ENCODE measurements at regions not wholly inside any gene's neighbourhood (a gene's known extent, or its start where the extent isn't known, plus 50 kb on each side); places are given as distances from the start of the nearest gene placed in this dataset.
"Not testable (repeated sequence)": the region's sequence is repeated elsewhere in the genome, so short reads cannot be mapped to it uniquely, and the experiment has no call there.

DNA sequence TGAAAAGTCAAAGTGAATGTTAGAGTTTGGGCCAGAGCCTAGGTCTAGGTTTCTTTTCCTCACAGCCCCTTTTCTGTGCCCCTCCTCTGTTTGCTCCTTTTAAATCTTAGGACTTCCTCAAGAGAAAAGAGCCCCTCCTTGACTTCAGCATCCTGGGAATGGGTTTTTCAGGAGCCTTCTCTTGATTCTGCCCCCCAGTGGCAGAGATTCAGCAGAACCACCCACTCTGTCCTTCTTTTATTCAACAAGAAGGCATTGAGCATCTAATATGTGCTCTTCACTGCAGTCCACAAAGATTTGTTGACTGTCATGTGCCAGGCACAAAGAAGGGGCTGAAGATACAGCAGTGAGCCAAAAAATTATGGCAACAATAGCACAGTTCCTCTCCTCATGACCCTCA is 270.8 kb upstream of the CDH5 start:
- no peak for DNase-seq (ENCODE audit: low read depth in 3 of 3)

GRCh38 chr16:66093191-66093590 is 273.3 kb upstream of the CDH5 start:
- no peak for DNase-seq (ENCODE audit: low read depth in 3 of 3)

DNA sequence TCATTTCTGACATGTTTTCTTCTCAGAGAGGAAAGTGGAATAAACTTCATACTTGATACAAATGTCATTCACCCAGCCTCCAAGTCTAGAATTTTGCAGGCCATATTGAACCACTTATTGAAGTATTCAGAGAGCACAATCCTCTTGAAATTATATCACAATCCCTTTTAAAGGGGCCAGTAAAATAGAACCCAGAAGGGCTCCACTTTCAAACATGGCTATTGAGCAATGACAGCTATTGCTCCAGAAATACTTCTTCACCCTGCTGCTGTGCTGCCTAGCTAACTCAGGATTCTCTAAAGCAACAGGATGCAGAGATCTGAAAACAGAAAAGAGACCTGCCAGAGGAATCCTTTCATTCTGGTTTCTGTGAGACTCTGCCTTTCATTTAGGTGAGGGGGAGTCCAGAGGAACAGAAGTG is 275.0 kb upstream of the CDH5 start:
- DNase-seq (ENCODE audit: low read depth in 3 of 3), result no peak

DNA sequence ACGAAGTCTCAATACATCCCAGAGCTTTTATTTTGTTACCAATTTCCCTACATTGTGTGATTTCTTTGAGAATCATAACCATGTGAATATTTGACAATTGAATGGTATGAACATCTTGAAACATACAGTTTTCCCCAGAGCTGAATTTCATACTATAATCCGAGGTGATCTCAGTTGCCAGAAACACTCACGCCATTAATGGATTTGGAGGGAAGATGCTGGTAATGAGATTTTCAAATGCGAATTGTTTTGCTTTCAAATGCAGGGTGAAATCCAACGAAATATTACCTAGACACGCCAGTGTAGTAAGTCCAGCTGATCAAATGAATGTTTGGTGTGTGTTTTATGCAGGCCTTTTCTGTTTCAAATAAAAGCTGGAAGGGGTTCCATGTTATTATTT is 277.8 kb upstream of the CDH5 start:
- no peak for DNase-seq (ENCODE audit: low read depth in 3 of 3)

GRCh38 chr16:66087308-66087707 is 279.2 kb upstream of the CDH5 start:
- DNase-seq (ENCODE audit: low read depth in 3 of 3), result no peak

DNA sequence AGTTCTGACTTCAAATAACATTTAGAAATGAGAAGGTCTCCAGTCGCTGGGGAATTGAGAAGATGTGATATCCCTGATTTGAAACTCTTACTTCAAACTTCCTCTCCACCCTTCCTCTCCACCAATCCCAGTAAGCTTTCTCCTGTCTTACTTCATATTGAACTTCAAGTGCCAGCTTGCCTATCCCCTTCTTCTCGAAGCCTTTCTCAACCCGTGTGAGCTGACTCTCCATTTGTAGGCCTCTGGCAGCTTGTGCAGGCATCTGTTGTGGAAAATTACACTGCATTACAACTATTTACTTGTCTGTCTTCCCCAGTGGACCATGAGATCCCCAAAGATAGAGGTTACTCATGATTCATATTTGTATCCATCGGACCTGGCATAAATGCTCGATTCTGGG is 280.8 kb upstream of the CDH5 start:
- no peak for DNase-seq (ENCODE audit: low read depth in 3 of 3)

DNA sequence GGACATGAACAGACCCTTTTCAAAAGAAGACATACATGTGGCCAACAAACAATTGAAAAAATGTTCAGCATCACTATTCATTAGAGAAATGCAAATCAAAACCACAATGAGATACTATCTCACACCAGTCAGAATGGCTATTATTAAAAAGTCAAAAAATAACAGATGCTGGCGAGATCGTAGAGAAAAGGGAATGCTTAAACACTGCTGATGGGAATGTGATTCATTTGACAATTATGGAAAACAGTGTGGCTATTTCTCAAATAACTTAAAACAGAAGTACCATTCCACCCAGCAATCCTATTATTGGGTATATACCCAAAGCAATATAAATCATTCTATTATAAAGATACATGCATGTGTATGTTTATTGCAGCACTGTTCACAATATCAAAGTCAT is 281.8 kb upstream of the CDH5 start:
- not testable (repeated sequence) for DNase-seq (ENCODE audit: low read depth in 3 of 3)

- DNase-seq (ENCODE audit: low read depth in 3 of 3), result no peak
Measured at GRCh38 chr16:66084306-66084705, 282.2 kb upstream of the CDH5 start.

DNA sequence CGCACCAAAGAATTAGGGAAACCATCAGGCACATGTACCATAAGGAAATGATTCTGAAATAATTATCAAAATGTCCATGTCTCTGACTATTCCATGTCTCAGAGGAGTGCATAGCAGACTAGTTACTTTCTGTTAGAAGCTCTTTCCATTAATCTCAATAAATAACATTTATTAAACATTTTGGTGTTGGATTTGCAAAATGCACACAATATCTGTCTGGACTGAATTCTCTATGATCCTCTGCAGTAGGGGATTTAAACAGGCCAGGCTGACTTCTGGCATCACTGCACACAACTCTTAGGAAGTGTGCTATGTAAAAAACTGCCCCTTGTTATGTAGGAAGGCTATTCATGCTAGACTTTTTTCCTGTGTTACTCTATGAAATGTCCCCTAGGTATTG is 283.3 kb upstream of the CDH5 start:
- DNase-seq (ENCODE audit: low read depth in 3 of 3), result no peak

DNA sequence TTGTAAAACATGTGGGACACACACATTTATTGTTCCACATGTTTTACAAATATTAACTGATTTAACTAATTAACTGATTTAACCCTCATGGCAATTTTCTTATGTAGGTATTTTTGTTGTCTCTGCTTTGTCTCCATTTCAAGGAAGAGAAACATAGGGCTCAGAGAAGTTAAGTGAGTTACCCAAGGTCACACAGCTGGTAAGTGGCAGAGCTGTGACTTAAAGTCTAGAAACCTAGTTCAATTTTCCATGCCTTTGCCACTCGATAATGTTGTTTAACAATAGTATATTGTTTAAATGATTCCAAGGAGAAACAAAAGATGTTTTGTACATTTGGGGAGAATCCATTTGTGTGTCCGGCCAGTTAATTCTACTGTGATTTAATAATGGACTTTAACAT is 284.1 kb upstream of the CDH5 start:
- no peak for DNase-seq (ENCODE audit: low read depth in 3 of 3)

GRCh38 chr16:66081775-66082366 is 284.6 kb upstream of the CDH5 start:
- DNase-seq (ENCODE audit: low read depth in 3 of 3), result no peak

- DNase-seq (ENCODE audit: low read depth in 3 of 3), result no peak
Measured at GRCh38 chr16:66079671-66080334, 286.7 kb upstream of the CDH5 start.

DNA sequence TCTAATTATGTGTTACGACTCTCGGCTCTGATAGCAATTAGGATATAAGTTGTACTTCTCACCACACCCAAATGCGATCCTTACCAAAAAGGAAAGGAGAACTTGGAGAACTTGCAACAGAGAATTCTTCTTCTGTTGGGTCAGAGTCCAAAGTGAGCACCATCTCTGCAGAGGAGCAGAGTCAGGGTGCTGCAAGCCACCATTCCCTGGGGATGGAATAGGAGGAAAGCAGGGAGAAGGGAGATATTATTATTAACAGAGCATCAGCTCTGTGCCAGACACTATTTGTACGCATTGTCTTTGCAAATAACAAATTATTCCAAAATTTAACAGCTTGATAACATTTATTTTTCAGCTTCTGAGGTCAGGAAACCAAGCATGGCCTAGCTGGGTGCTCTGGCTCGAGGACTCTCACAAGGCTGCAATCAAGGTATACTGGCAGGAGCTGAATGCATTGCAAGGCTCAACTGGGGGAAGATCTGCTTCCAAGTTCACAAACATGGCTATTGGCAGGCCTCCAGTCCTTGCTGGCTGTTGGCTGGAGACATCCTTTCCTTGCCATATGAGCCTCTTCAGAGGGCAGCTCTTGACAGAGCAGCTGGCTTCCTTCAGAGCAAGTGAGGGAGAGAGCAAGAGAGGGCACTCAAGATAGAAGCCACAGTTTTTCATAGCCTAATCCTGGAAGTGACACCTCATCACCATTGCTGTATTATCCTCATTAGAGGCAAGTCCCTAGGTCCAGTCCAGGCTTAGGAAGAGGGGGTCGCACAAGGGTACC is 296.2 kb upstream of the CDH5 start:
- DNase-seq (ENCODE audit: low read depth in 3 of 3), result no peak

DNA sequence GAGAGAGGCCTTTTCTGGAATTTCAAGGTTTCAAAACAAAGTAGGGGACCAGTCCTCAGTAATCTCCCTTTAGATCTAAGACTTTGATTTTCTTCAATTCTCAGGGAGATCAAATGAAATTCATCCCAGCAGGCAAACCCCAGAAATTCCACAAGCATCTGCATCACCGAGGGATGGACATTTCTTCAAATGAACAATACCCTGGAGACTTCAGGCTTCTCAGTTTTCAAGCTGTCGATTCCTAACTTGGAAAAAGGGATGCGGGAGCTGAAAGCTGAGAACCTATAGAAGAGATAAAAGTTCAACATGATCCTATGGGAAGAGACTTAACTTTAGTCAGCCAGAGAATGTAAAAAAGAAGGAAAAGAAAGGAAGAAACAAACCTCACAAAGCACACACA is 296.9 kb upstream of the CDH5 start:
- no peak for DNase-seq (ENCODE audit: low read depth in 3 of 3)

DNA sequence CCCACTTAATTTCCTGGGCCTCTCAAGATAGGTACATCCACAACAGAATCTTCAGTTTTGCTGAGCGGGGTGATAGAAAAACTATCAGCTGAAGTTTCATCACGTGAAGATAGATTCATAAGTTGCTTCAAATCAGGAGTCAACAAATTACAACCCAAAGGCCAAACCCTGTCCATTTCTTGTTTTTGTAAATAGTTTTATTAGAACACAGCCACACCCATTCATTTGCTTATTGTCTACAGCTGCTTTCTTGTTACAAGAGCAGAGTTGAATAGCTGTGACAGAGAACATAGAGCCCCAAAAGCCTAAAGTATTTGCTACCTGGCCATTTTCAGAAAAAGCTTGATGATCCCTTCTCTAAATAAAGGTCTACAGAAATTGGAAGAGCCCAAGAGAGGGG is 300.1 kb upstream of the CDH5 start:
- DNase-seq (ENCODE audit: low read depth in 3 of 3), result no peak

GRCh38 chr16:66065925-66066324 is 300.6 kb upstream of the CDH5 start:
- no peak for DNase-seq (ENCODE audit: low read depth in 3 of 3)

DNA sequence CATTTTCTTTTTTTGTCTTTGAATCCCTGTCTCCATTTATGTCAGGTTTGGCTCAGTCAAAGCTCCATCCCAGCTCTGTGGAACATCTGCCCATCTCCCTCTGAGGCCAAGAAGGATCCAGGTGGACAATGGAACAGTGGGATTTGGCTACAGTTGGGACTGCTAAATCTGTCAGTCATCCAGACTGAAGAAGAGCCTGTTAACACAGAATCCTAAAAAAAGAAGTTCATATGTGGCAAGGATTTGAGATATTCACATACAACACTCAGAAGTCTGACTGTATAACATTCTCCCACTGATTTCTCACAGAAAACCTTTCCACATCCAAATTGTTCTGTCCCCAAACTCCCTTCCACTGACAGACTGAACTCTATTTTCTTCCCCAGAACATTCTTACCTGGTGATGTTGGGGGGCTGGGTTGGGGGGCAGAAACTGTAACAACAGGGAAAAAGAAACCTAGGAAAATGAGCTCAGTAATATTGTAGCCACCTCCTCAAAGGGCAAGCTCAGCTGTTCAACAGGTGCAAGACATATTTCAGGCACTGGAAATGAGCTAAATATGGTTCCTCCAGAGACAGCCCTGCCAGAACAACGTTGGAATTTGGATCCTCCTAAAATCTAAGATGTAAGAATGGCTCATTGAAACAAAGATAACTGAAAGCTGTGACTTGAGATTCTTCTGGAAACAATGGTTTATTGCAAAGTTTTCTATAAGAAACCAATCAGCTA is 301.5 kb upstream of the CDH5 start:
- DNase-seq (ENCODE audit: low read depth in 3 of 3), result no peak

- DNase-seq (ENCODE audit: low read depth in 3 of 3), result no peak
Measured at GRCh38 chr16:66058832-66059231, 307.7 kb upstream of the CDH5 start.

DNA sequence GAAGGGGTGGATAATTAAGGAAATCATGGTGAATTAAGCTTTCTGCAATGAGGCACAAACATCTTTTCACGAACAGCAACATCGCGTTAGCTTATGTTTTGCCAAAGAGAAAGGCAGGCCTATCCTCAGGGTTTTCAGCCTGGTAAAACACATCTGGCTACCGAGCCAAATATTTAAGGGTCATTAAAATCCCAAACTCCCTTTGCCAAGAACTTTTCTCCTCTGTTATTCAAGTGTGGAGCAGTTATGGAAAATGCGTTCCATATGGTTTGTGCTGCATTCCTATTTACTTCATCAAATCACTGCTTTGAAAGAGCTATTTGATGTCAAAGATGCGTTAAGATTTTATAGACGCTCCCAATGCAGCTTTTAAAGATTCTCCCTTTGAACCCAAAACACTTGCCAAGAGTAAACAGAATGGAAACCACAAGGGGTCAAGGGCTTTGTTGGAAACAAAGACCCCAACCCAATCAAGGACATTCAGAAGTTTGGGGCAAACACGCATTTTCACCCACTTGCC is 308.3 kb upstream of the CDH5 start:
- DNase-seq (ENCODE audit: low read depth in 3 of 3), result no peak

DNA sequence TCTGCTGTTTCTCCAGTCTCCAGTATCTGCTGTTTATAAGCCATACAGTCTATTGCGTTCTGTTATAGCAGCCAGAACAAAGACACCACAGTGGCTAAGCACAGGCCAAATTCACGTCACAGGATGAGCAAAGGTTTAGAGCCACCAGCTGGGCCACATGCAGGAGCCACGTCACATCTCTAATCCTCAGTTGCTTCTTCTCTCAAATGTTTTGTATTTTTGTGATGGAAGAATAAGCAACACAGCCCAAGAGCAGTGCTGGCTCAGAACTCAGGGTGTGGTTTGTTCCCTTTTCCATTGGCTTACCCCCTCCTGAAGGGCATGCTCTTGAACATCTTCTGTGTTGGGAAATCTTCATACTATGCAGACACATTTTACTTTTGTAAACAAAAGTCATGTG is 309.4 kb upstream of the CDH5 start:
- DNase-seq (ENCODE audit: low read depth in 3 of 3), result no peak

- no peak for DNase-seq (ENCODE audit: low read depth in 3 of 3)
Measured at GRCh38 chr16:66054095-66054494, 312.4 kb upstream of the CDH5 start.

- DNase-seq (ENCODE audit: low read depth in 3 of 3), result no peak
Measured at GRCh38 chr16:66052745-66053144, 313.7 kb upstream of the CDH5 start.

Data from stimulated activated CD4-positive, alpha-beta T cell treated with anti-CD3 and anti-CD28 coated beads, TNF-alpha, amount 100 ng/mL, for 48 hours (primary cell).